Heart left ventricle (tissue), 13 donors: ENCODE measurements at regions not wholly inside any gene's neighbourhood (a gene's known extent, or its start where the extent isn't known, plus 50 kb on each side); places are given as distances from the start of the nearest gene placed in this dataset.

Experiments used
- POLR2A ChIP-seq, 2 donors: fragments of 450-650 bp; IDR thresholded peaks; one replicate each; pipeline ENCODE4 v1.6.1; 2017; ENCODE audit warnings: antibody characterized with exemption in 2 of 2, mild to moderate bottlenecking in 2 of 2, moderate library complexity in 2 of 2
- TF ChIP-seq, protein P1 (sequence below), 12 donors: fragments of 200-600 bp; sonication (generic) in 4 of 12; IDR thresholded peaks; one replicate each; pipeline versions ENCODE4 v1.5.0 to v1.8.0; 2018 to 2022; ENCODE audit warnings: antibody characterized with exemption in 12 of 12, mild to moderate bottlenecking in 5 of 12
- donor health status: ischemic (EF 13 %, LVEDD 7.1; RV severe dilation, severe dysfunction).
- donor health status: DM: no; HTN: yes; CAD: no.
- donor health status: DM: no; HTN: no; CAD: no.
- donor health status: ischemic (EF 25% LVEDD 6.9; RV normal size, moderate dysfunction).
- donor health status: ischemic (EF 25% LVEDD 5.7; RV mildly dilated, moderate dysfunction).
- donor health status: ischemic (EF 35%, LVEDD 5.7; RV mildly dilated, moderate dysfunction).
- donor health status: nonischemic (EF 11% LVEDD 7.7; RV severe dilation, severe dysfunction).
- donor health status: DM: yes; HTN: yes; CAD: no.
- donor health status: PGD.
- donor health status: ischemic (EF 29% LVEDD 5.4; RV normal size, mild dysfunction).
- donor health status: nonischemic (EF 23%, LVEDD 6.1; RV moderate dilation, normal function).

DNA sequence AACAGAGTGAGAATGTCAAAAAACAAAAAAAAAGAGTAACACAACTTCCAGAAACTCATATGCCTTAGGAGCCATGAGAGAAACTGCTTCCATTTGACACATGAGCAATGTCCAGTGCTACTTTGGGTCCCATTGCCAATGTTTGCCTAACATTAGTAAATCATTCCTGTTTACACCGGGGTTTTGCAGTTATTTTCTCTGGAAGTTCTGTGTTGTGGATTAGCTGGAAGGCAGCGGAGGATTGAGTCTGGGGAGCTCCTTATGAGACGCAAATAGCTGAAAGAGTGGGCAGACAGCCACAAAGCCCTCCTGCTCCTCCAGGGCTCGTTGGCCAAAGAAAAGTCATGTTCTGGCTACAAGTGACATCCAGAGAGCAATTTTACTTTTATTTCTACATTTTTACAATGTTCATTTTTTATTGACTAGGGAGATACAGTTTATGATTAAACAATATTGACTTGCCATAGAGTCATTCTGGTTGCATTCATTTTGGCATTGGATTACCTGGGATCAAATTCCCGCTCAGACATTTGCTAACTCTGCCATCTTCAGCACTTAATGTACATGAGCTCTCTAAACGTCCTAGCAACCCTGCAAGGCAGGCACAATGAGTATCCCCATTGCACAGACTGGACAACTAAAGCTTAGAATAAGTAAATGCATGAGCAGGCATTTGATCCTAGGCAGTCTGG, 66.4 kb upstream of the GALNT2 start:
- no peak for TF ChIP-seq POLR2A (IDR thresholded peaks at IDR 0.05)
- TF ChIP-seq, protein P1, sequence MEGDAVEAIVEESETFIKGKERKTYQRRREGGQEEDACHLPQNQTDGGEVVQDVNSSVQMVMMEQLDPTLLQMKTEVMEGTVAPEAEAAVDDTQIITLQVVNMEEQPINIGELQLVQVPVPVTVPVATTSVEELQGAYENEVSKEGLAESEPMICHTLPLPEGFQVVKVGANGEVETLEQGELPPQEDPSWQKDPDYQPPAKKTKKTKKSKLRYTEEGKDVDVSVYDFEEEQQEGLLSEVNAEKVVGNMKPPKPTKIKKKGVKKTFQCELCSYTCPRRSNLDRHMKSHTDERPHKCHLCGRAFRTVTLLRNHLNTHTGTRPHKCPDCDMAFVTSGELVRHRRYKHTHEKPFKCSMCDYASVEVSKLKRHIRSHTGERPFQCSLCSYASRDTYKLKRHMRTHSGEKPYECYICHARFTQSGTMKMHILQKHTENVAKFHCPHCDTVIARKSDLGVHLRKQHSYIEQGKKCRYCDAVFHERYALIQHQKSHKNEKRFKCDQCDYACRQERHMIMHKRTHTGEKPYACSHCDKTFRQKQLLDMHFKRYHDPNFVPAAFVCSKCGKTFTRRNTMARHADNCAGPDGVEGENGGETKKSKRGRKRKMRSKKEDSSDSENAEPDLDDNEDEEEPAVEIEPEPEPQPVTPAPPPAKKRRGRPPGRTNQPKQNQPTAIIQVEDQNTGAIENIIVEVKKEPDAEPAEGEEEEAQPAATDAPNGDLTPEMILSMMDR (IDR thresholded peaks at IDR 0.05): no peak
